ENCODE measurements at regions not wholly inside any gene's neighbourhood (a gene's known extent, or its start where the extent isn't known, plus 50 kb on each side); places are given as distances from the start of the nearest gene placed in this dataset.
"Not testable (repeated sequence)": the region's sequence is repeated elsewhere in the genome, so short reads cannot be mapped to it uniquely, and the experiment has no call there.

- Histone ChIP-seq H3K27ac (no peak overlapping the region), H3K4me3 (no peak overlapping the region)
- DNase-seq (ENCODE audit: low spot score), result no peak
- TF ChIP-seq CTCF (IDR thresholded peaks at IDR 0.05), result no peak
Observed at GRCh38 chr10:109665321-109665720, 258.0 kb downstream of the XPNPEP1 start.

GRCh38 chr10:109664554-109664953 is 258.8 kb downstream of the XPNPEP1 start:
- H3K4me3 ChIP-seq, result no peak overlapping the region
- no peak for DNase-seq (ENCODE audit: low spot score)
- no peak overlapping the region for H3K27ac ChIP-seq
- TF ChIP-seq CTCF (IDR thresholded peaks at IDR 0.05), result no peak

- no peak overlapping the region for H3K4me3 ChIP-seq
- no peak for DNase-seq (ENCODE audit: low spot score)
- no peak overlapping the region for H3K27ac ChIP-seq
- TF ChIP-seq CTCF (IDR thresholded peaks at IDR 0.05), result no peak
Observed at GRCh38 chr10:109663122-109663521, 260.2 kb downstream of the XPNPEP1 start.

- H3K4me3 ChIP-seq; DNase-seq (ENCODE audit: low spot score); H3K27ac ChIP-seq: not testable (repeated sequence)
Observed at GRCh38 chr10:109652612-109653011, 270.7 kb downstream of the XPNPEP1 start.

GRCh38 chr10:109650228-109650627 is 273.1 kb downstream of the XPNPEP1 start:
- no peak overlapping the region for H3K4me3 ChIP-seq
- DNase-seq (ENCODE audit: low spot score), result no peak
- no peak overlapping the region for H3K27ac ChIP-seq
- no peak for TF ChIP-seq CTCF (IDR thresholded peaks at IDR 0.05)

- no peak overlapping the region for H3K27ac ChIP-seq
- no peak for TF ChIP-seq CTCF (IDR thresholded peaks at IDR 0.05)
- H3K4me3 ChIP-seq, result no peak overlapping the region
- DNase-seq (ENCODE audit: low spot score), result no peak
Observed at GRCh38 chr10:109647627-109648026, 275.7 kb downstream of the XPNPEP1 start.

- Histone ChIP-seq H3K4me3 (no peak overlapping the region), H3K27ac (no peak overlapping the region)
- TF ChIP-seq CTCF (IDR thresholded peaks at IDR 0.05), result no peak
- DNase-seq (ENCODE audit: low spot score), result no peak
Observed at GRCh38 chr10:109633846-109634245, 289.5 kb downstream of the XPNPEP1 start.

GRCh38 chr10:109633017-109633416 is 290.3 kb downstream of the XPNPEP1 start:
- not testable (repeated sequence) for H3K4me3 ChIP-seq; H3K27ac ChIP-seq; DNase-seq (ENCODE audit: low spot score)
